H1 (cell line): ENCODE measurements at regions not wholly inside any gene's neighbourhood (a gene's known extent, or its start where the extent isn't known, plus 50 kb on each side); places are given as distances from the start of the nearest gene placed in this dataset.

Experiments
- CTCF ChIA-PET: fragments of 300-600 bp; sonication (Branson Sonifier 250); formaldehyde crosslinking; loops from one replicate; lab custom pipeline; 2021; ENCODE audit not compliant: partially characterized antibody; lab: Charles Lee
- POLR2A ChIA-PET: fragments of 300-600 bp; sonication (Branson Sonifier 250); formaldehyde crosslinking; loops from one replicate; lab custom pipeline; 2021; ENCODE audit warnings: inconsistent platforms; ENCODE audit not compliant: partially characterized antibody; lab: Charles Lee
- DNase-seq, 2 experiments: peaks; one replicate each; pipeline versions ENCODE4 v3.0.0 to v3.0.0-alpha.2; 2010 to 2022; ENCODE audit warnings: low spot score in 2 of 2, low read depth in 1 of 2, mixed read lengths in 1 of 2
- FAIRE-seq: peaks from 2 replicates; lab custom pipeline; 2011; peaks lifted over from hg19 to GRCh38; lab: Jason Lieb, UNC
- H2AFZ ChIP-seq: 2 replicates; pipeline ENCODE4 v1.8.1; 2012; ENCODE audit warnings: low read length, inconsistent platforms
- H2AK5ac ChIP-seq: 2 replicates; pipeline ENCODE4 v1.6.1; 2013; ENCODE audit warnings: low read depth, low read length
- H2BK120ac ChIP-seq: replicated peaks from 2 replicates; pipeline ENCODE3; 2013; ENCODE audit warnings: low read depth, low read length, inconsistent platforms
- H2BK12ac ChIP-seq: 2 replicates; pipeline ENCODE4 v1.6.1; 2013; ENCODE audit warnings: low read depth, low read length
- H2BK15ac ChIP-seq: 2 replicates; pipeline ENCODE4 v1.6.1; 2013; ENCODE audit warnings: low read length
- H2BK20ac ChIP-seq: 2 replicates; pipeline ENCODE4 v1.6.1; 2013; ENCODE audit warnings: low read length
- H2BK5ac ChIP-seq: 2 replicates; pipeline ENCODE4 v1.6.1; 2013; ENCODE audit warnings: low read depth, low read length
- H3K14ac ChIP-seq: 2 replicates; pipeline ENCODE4 v1.6.1; 2013; ENCODE audit warnings: inconsistent platforms; ENCODE audit not compliant: insufficient read length
- H3K18ac ChIP-seq: 2 replicates; pipeline ENCODE4 v1.6.1; 2013; ENCODE audit warnings: low read length; ENCODE audit errors: extremely low read depth
- H3K23ac ChIP-seq: 2 replicates; pipeline ENCODE4 v1.6.1; 2013; ENCODE audit warnings: inconsistent platforms; ENCODE audit not compliant: insufficient read length
- H3K23me2 ChIP-seq: 2 replicates; pipeline ENCODE4 v1.6.1; 2013; ENCODE audit warnings: low read depth, low read length
- H3K27ac ChIP-seq: 2 replicates; pipeline ENCODE4 v1.6.1; 2011; ENCODE audit warnings: low read depth, low read length, inconsistent platforms
- H3K27me3 ChIP-seq, 4 experiments: replicated peaks in 1 of 4; 1 replicate in 1 of 4; 2 replicates in 3 of 4; pipeline versions ENCODE4 v1.6.1 to v1.8.1; 2011 to 2013; ENCODE audit warnings: low read length in 3 of 4, mild to moderate bottlenecking in 3 of 4, inconsistent platforms in 2 of 4, mixed read lengths in 2 of 4, moderate library complexity in 1 of 4; ENCODE audit not compliant: control insufficient read depth in 3 of 4, insufficient read depth in 3 of 4; ENCODE audit errors: extremely low read depth in 1 of 4
- H3K36me3 ChIP-seq, 4 experiments: 2 replicates each; pipeline versions ENCODE4 v1.6.1 to v1.8.1; 2011 to 2013; ENCODE audit warnings: mild to moderate bottlenecking in 4 of 4, low read length in 3 of 4, moderate library complexity in 2 of 4, control low read depth in 1 of 4, inconsistent platforms in 1 of 4; ENCODE audit not compliant: insufficient read depth in 4 of 4, control insufficient read depth in 2 of 4
- H3K4ac ChIP-seq: replicated peaks from 2 replicates; pipeline ENCODE3; 2013; ENCODE audit warnings: low read length, low read depth, mixed read lengths, inconsistent platforms; ENCODE audit not compliant: insufficient read length
- H3K4me1 ChIP-seq, 4 experiments: replicated peaks in 1 of 4; 1 replicate in 1 of 4; 2 replicates in 3 of 4; pipeline versions ENCODE4 v1.6.1 to v1.8.1; 2011 to 2013; ENCODE audit warnings: low read length in 3 of 4, inconsistent platforms in 2 of 4, mixed read lengths in 1 of 4; ENCODE audit not compliant: insufficient read depth in 4 of 4, control insufficient read depth in 3 of 4
- H3K4me2 ChIP-seq, 2 experiments: 2 replicates each; pipeline versions ENCODE4 v1.6.1 to v1.8.1; 2011 to 2013; ENCODE audit warnings: low read depth in 2 of 2, low read length in 2 of 2, control low read depth in 1 of 2, inconsistent platforms in 1 of 2, mild to moderate bottlenecking in 1 of 2; ENCODE audit not compliant: insufficient read depth in 1 of 2
- H3K4me3 ChIP-seq, 4 experiments: fragments of 200-600, 300-600 bp in 1 of 4; sonication (generic), shearing (Covaris generic), sonication (Bioruptor Twin) in 1 of 4; 2 replicates each; pipeline versions ENCODE4 v1.5.1 to v1.8.1; 2011 to 2016; ENCODE audit warnings: low read length in 4 of 4, low read depth in 3 of 4, control low read depth in 2 of 4, inconsistent platforms in 2 of 4, mild to moderate bottlenecking in 2 of 4, mixed read lengths in 1 of 4, moderate library complexity in 1 of 4; ENCODE audit not compliant: insufficient read depth in 2 of 4; ENCODE audit errors: extremely low read depth in 1 of 4
- H3K56ac ChIP-seq: replicated peaks from 2 replicates; pipeline ENCODE3; 2013; ENCODE audit warnings: low read depth, mild to moderate bottlenecking, mixed read lengths, low read length, inconsistent platforms; ENCODE audit not compliant: insufficient read length
- H3K79me1 ChIP-seq: 2 replicates; pipeline ENCODE4 v1.6.1; 2013; ENCODE audit warnings: low read depth, low read length, control low read depth
- H3K79me2 ChIP-seq, 2 experiments: 2 replicates each; pipeline versions ENCODE4 v1.6.1 to v1.8.1; 2012 to 2013; ENCODE audit warnings: low read length in 2 of 2, mild to moderate bottlenecking in 2 of 2, inconsistent platforms in 1 of 2; ENCODE audit not compliant: insufficient read depth in 2 of 2, control insufficient read depth in 1 of 2
- H3K9ac ChIP-seq, 4 experiments: replicated peaks in 1 of 4; 1 replicate in 1 of 4; 2 replicates in 3 of 4; pipeline versions ENCODE4 v1.6.1 to v1.8.1; 2011 to 2013; ENCODE audit warnings: low read depth in 3 of 4, low read length in 3 of 4, control low read depth in 2 of 4, mild to moderate bottlenecking in 2 of 4, moderate library complexity in 2 of 4, inconsistent platforms in 1 of 4; ENCODE audit errors: extremely low read depth in 1 of 4
- H3K9me3 ChIP-seq, 2 experiments: 2 replicates each; pipeline versions ENCODE4 v1.6.1 to v1.8.1; 2012 to 2013; ENCODE audit warnings: mild to moderate bottlenecking in 2 of 2, moderate library complexity in 2 of 2, control low read depth in 1 of 2, inconsistent platforms in 1 of 2, low read depth in 1 of 2, low read length in 1 of 2, mixed read lengths in 1 of 2; ENCODE audit not compliant: insufficient read depth in 2 of 2
- H4K20me1 ChIP-seq, 2 experiments: replicated peaks in 1 of 2; 2 replicates each; pipeline versions ENCODE3 to v1.8.1; 2011 to 2013; ENCODE audit warnings: inconsistent platforms in 2 of 2, low read length in 2 of 2, mild to moderate bottlenecking in 1 of 2; ENCODE audit not compliant: insufficient read depth in 2 of 2, control insufficient read depth in 1 of 2
- H4K5ac ChIP-seq: 2 replicates; pipeline ENCODE4 v1.6.1; 2013; ENCODE audit warnings: low read length, low read depth, mixed read lengths, inconsistent platforms; ENCODE audit not compliant: insufficient read length
- H4K8ac ChIP-seq: 2 replicates; pipeline ENCODE4 v1.8.0; 2013; ENCODE audit warnings: mild to moderate bottlenecking, moderate library complexity, low read length, inconsistent platforms; ENCODE audit not compliant: insufficient read depth; ENCODE audit errors: extremely low read depth
- H4K91ac ChIP-seq: replicated peaks from 2 replicates; pipeline ENCODE3; 2013; ENCODE audit warnings: low read length, mixed read lengths, inconsistent platforms; ENCODE audit not compliant: insufficient read length
- CREB1 ChIP-seq: IDR thresholded peaks from 2 replicates; pipeline ENCODE4 v1.6.1; 2012; ENCODE audit warnings: inconsistent platforms
- EGR1 ChIP-seq: IDR thresholded peaks from 2 replicates; pipeline ENCODE4 v1.6.1; 2011; ENCODE audit warnings: low read depth, low read length, borderline replicate concordance
- GTF2F1 ChIP-seq: IDR thresholded peaks from 2 replicates; pipeline ENCODE4 v1.6.1; 2012; ENCODE audit warnings: low read depth, low read length, improper control_type of control experiment, borderline replicate concordance
- PHF8 ChIP-seq: fragments of 200-600 bp; sonication (generic); conservative IDR thresholded peaks from 2 replicates; pipeline ENCODE4 v1.7.1; 2012; ENCODE audit warnings: low read depth, mild to moderate bottlenecking, inconsistent platforms, low read length, moderate library complexity
- RAD21 ChIP-seq, 2 experiments: IDR thresholded peaks in 1 of 2; conservative IDR thresholded peaks in 1 of 2; 2 replicates each; pipeline ENCODE4 v1.6.1; 2011; ENCODE audit warnings: low read depth in 2 of 2, low read length in 2 of 2, improper control_type of control experiment in 1 of 2, inconsistent platforms in 1 of 2, mild to moderate bottlenecking in 1 of 2, moderate library complexity in 1 of 2
- WGBS, 2 experiments: shearing (Covaris generic) in 1 of 2; methylation state at CpG; one replicate each; pipeline versions ENCODE4 v1.1.6 to v1.1.7; 2013 to 2015; ENCODE audit warnings: low lambda C conversion rate in 2 of 2, mixed read lengths in 2 of 2, inconsistent platforms in 1 of 2, low coverage in 1 of 2, missing lambda C conversion rate in 1 of 2; ENCODE audit not compliant: insufficient replicate concordance in 2 of 2, insufficient coverage in 1 of 2, insufficient read length in 1 of 2; ENCODE audit errors: extremely low coverage in 1 of 2, missing lambda C conversion rate in 1 of 2; 5-methylcytosine and 5-hydroxymethylcytosine counted together

DNA sequence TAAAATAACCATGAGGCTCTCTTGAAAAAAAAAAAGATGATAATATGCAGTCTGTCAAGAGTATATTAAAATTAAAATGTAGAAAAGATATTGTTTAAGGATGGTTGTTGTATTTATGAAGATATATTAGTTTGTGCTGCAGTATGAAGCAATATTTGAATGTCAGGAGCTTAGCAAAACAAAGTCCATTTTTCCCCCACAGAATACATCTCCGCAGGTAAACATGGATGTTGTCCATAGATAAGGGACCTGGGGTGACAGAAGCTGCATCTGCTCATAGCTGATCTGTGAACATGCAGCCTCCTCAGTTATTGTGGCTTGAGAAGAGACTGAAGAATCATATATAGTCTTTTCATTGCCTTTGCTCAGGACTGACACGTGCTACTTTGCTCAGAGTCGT, 366.1 kb upstream of the MMADHC start:
- Histone ChIP-seq H2BK20ac (no peak overlapping the region), H3K27ac (no peak overlapping the region), H3K14ac (no peak overlapping the region), H3K36me3 (no peaks in the 10 kb centered on the region), H3K4me1 (no peaks in the 10 kb centered on the region), H4K5ac (no peak overlapping the region), H4K91ac (no peak overlapping the region), H3K4me3 (no peak overlapping the region), H3K79me1 (no peaks in the 10 kb centered on the region), H2BK12ac (no peak overlapping the region), H3K18ac (no peak overlapping the region), H2BK5ac (no peak overlapping the region), H3K56ac (no peak overlapping the region), H4K20me1 (no peaks in the 10 kb centered on the region), H2BK120ac (no peak overlapping the region), H3K9me3 (no peaks in the 10 kb centered on the region), H3K79me2 (no peaks in the 10 kb centered on the region), H3K4ac (no peak overlapping the region), H3K23me2 (no peaks in the 10 kb centered on the region), H2BK15ac (no peak overlapping the region), H3K27me3 (no peaks in the 10 kb centered on the region), H3K4me2 (no peak overlapping the region), H3K9ac (no peak overlapping the region), H2AFZ (no peak overlapping the region), H4K8ac (no peak overlapping the region), H3K23ac (no peak overlapping the region), H2AK5ac (no peak overlapping the region)
- WGBS, 2 experiments = 92% methylated on average over 3 of the region's 3 CpGs; no CpG with 5 or more reads in 1 of the 2 experiments
- ChIA-PET POLR2A (no interaction called here), CTCF (interaction anchor here (1.2 kb wide), 1 partner anchor 10 kb away, joined by 3 read pairs; no protein-coding TSS in a partner anchor)
- DNase-seq = no peak
- no peak for FAIRE-seq
- no peak for TF ChIP-seq EGR1
- no peak for TF ChIP-seq RAD21 (IDR thresholded peaks at IDR 0.05 in 1 of 2, conservative IDR thresholded peaks at IDR 0.05 in 1 of 2; ENCODE audit: low read depth in 2 of 2, low read length in 2 of 2)
- no peak for TF ChIP-seq GTF2F1
- TF ChIP-seq CREB1 = no peak
- TF ChIP-seq PHF8 = no peak
